CD4-positive, alpha-beta T cell (primary cell): ENCODE measurements at regions not wholly inside any gene's neighbourhood (a gene's known extent, or its start where the extent isn't known, plus 50 kb on each side); places are given as distances from the start of the nearest gene placed in this dataset.

Experiments
- ATAC-seq: fragments of 200-7000 bp; cut with Tn5 transposase; one replicate; pipeline ENCODE4 v1.10.0; 2022; ENCODE audit warnings: mild to moderate bottlenecking; ENCODE audit not compliant: poor library complexity
- CTCF ChIA-PET: fragments of 350-600 bp; sonication (Branson Sonifier 250); formaldehyde crosslinking; loops from one replicate; lab custom pipeline; 2021; ENCODE audit warnings: antibody characterized with exemption, inconsistent platforms; lab: Charles Lee
- POLR2A ChIA-PET: fragments of 350-600 bp; sonication (Branson Sonifier 250); formaldehyde crosslinking; loops from one replicate; lab custom pipeline; 2021; ENCODE audit warnings: antibody characterized with exemption, inconsistent platforms; lab: Charles Lee
- DNase-seq, 14 experiments: peaks; one replicate each; pipeline ENCODE4 v3.0.0-alpha.2; 2013 to 2020; ENCODE audit warnings: mixed read lengths in 2 of 14
- H3K27ac ChIP-seq, 2 donors: one replicate each; pipeline versions ENCODE4 v1.5.1 to v1.7.0; 2013; ENCODE audit warnings: low read length in 2 of 2, low read depth in 1 of 2, mild to moderate bottlenecking in 1 of 2
- H3K27me3 ChIP-seq, 2 experiments: 1 replicate in 1 of 2; 2 replicates in 1 of 2; pipeline versions ENCODE4 v1.6.1 to v1.7.0; 2013; ENCODE audit warnings: low read length in 2 of 2, control low read depth in 1 of 2, mild to moderate bottlenecking in 1 of 2, moderate library complexity in 1 of 2; ENCODE audit not compliant: insufficient read depth in 2 of 2, control insufficient read depth in 1 of 2
- H3K36me3 ChIP-seq: one replicate; pipeline ENCODE4 v1.6.1; 2013; ENCODE audit warnings: low read length, control low read depth; ENCODE audit not compliant: insufficient read depth
- H3K4me1 ChIP-seq: one replicate; pipeline ENCODE4 v1.6.1; 2013; ENCODE audit warnings: low read length, control low read depth; ENCODE audit not compliant: insufficient read depth
- H3K4me3 ChIP-seq: one replicate; pipeline ENCODE4 v1.5.1; 2013; ENCODE audit warnings: mild to moderate bottlenecking, low read length, moderate library complexity
- H3K9me3 ChIP-seq, 2 experiments: 1 replicate in 1 of 2; 2 replicates in 1 of 2; pipeline versions ENCODE4 v1.6.1 to v1.7.0; 2013; ENCODE audit warnings: low read length in 2 of 2, mild to moderate bottlenecking in 2 of 2, control low read depth in 1 of 2, moderate library complexity in 1 of 2; ENCODE audit not compliant: control insufficient read depth in 1 of 2, insufficient read depth in 1 of 2
- H3K27ac Mint-ChIP-seq: one replicate; pipeline ENCODE4 v1.8.0; 2020; ENCODE audit warnings: mixed read lengths
- H3K27me3 Mint-ChIP-seq: one replicate; pipeline ENCODE4 v1.8.0; 2021; ENCODE audit warnings: mixed read lengths
- H3K36me3 Mint-ChIP-seq: one replicate; pipeline ENCODE4 v1.8.0; 2021; ENCODE audit warnings: low read depth, mixed read lengths
- H3K4me1 Mint-ChIP-seq: one replicate; pipeline ENCODE4 v1.8.0; 2021; ENCODE audit warnings: low read depth, mixed read lengths
- H3K4me3 Mint-ChIP-seq: one replicate; pipeline ENCODE4 v1.8.0; 2020; ENCODE audit warnings: mild to moderate bottlenecking, mixed read lengths
- H3K9me3 Mint-ChIP-seq: one replicate; pipeline ENCODE4 v1.8.0; 2020; ENCODE audit warnings: mixed read lengths
- CTCF ChIP-seq: fragments of 200-600 bp; IDR thresholded peaks from one replicate; pipeline ENCODE4 v1.8.0; 2022; ENCODE audit warnings: antibody characterized with exemption, mild to moderate bottlenecking
- intact Hi-C, 2 experiments: fragments of 100-400 bp; cut with DNase I in 1 of 2; cut with micrococcal nuclease in 1 of 2; formaldehyde crosslinking; loops; one replicate each; pipeline versions ENCODE4 v1.15.1 to v1.9.0; 2023 to 2025; cut with DNase I, micrococcal nuclease

DNA sequence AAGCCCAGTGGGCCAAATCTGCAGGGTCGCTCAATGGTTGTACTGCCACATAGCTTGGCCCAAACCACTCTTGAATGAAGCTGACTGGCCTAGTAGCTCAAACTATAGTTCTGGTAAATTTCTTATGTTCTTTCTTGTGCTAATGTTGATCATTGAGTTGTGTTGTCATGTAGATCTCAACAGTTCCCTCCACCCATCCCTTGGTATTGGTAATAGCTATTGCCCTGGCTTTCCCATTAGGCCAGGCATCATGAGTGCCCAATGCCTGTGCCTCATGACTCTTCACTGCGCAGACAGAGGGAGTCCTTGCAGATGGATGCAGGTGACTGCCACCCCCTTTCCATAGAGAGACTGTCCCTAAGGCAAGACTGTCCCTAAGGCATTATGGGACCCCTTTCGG is 988.4 kb downstream of the KCNMA1 start:
- no peak for TF ChIP-seq CTCF
- no peak overlapping the region for H3K27ac Mint-ChIP-seq
- H3K4me3 ChIP-seq, result no peak overlapping the region
- H3K9me3 Mint-ChIP-seq, result no peaks in the 10 kb centered on the region
- ChIA-PET CTCF (no interaction called here), POLR2A (no interaction called here)
- intact Hi-C loops, result loop anchor here in 1 of 2 experiments (10.0 kb wide), 1 partner anchor 76 kb away; no protein-coding TSS in a partner anchor
- no peaks in the 10 kb centered on the region for H3K27me3 ChIP-seq
- DNase-seq (no peak), ATAC-seq (no peak)
- H3K9me3 ChIP-seq, result no peaks in the 10 kb centered on the region
- no peaks in the 10 kb centered on the region for H3K4me1 ChIP-seq
- H3K27ac ChIP-seq, result no peak overlapping the region
- peaks cover 4% of the 10 kb centered on the region for H3K27me3 Mint-ChIP-seq
- H3K36me3 ChIP-seq, result no peaks in the 10 kb centered on the region
- H3K4me3 Mint-ChIP-seq, result no peak overlapping the region
- no peaks in the 10 kb centered on the region for H3K36me3 Mint-ChIP-seq
- no peaks in the 10 kb centered on the region for H3K4me1 Mint-ChIP-seq

DNA sequence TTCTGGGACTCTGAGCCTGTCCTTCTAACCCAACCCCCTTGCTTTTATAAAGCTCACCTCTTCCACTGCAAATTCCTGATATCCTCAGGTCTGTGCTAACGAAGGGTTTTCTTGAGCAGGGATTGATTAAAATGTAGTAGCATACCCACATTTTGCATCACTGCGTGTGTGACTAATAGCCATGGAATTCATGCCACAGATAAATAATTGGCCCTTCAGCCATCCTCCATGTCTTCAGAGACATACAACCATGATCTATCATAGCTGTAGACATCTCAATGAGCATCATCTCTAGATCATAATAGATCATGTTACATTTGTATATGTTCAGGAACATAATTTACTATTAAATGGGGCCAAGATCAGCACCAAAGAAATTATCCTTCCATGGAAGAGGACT is 990.3 kb downstream of the KCNMA1 start:
- H3K4me3 Mint-ChIP-seq, result no peak overlapping the region
- ATAC-seq, result no peak
- POLR2A ChIA-PET, result no interaction called here

DNA sequence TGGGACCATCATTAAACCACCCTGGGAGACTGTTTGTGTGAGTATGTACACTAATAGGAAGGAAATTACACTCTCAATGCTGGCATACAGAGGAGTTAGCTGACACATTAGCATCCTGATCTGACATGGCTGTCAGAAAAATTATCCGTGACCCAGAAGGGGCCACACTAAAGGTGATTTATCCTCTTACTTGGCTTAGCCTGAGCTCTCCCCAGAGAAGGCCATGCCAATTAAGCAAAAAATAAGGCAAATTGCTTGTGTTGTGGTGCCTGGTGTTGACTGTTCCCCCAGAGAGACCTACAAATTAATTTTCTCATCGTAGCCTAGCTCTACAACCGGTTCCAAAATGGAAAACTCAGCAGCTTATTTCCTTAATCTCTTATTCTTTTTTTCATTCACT is 992.3 kb downstream of the KCNMA1 start:
- no peaks in the 10 kb centered on the region for H3K27me3 Mint-ChIP-seq
- no peaks in the 10 kb centered on the region for H3K9me3 Mint-ChIP-seq
- Histone ChIP-seq H3K27ac (no peak overlapping the region), H3K4me3 (no peak overlapping the region), H3K4me1 (no peaks in the 10 kb centered on the region), H3K36me3 (no peaks in the 10 kb centered on the region), H3K27me3 (no peaks in the 10 kb centered on the region), H3K9me3 (peaks cover 0 to 3% of the 10 kb centered on the region in 2 experiments)
- DNase-seq (no peak), ATAC-seq (no peak)
- intact Hi-C loops, result loop anchor here in 1 of 2 experiments (10.0 kb wide), 1 partner anchor 79 kb away; no protein-coding TSS in a partner anchor
- no peak for TF ChIP-seq CTCF
- H3K36me3 Mint-ChIP-seq, result no peaks in the 10 kb centered on the region
- ChIA-PET POLR2A (no interaction called here), CTCF (no interaction called here)
- no peak overlapping the region for H3K4me3 Mint-ChIP-seq
- H3K27ac Mint-ChIP-seq, result no peak overlapping the region
- no peaks in the 10 kb centered on the region for H3K4me1 Mint-ChIP-seq

More for the DNA sequence above, 990.3 kb downstream of the KCNMA1 start:
- Histone ChIP-seq H3K27me3 (no peaks in the 10 kb centered on the region), H3K4me3 (no peak overlapping the region), H3K27ac (no peak overlapping the region), H3K9me3 (peaks cover 0 to 3% of the 10 kb centered on the region in 2 experiments), H3K36me3 (no peaks in the 10 kb centered on the region), H3K4me1 (no peaks in the 10 kb centered on the region)
- CTCF ChIA-PET, result no interaction called here
- H3K27me3 Mint-ChIP-seq, result peaks cover 4% of the 10 kb centered on the region
- no peaks in the 10 kb centered on the region for H3K36me3 Mint-ChIP-seq
- TF ChIP-seq CTCF, result no peak
- H3K9me3 Mint-ChIP-seq, result no peaks in the 10 kb centered on the region
- intact Hi-C loops, result loop anchor here in 1 of 2 experiments (10.0 kb wide), 1 partner anchor 78 kb away; no protein-coding TSS in a partner anchor
- no peak for DNase-seq
- no peaks in the 10 kb centered on the region for H3K4me1 Mint-ChIP-seq
- H3K27ac Mint-ChIP-seq, result no peak overlapping the region
